Keratinocyte (primary cell): ENCODE measurements at regions not wholly inside any gene's neighbourhood (a gene's known extent, or its start where the extent isn't known, plus 50 kb on each side); places are given as distances from the start of the nearest gene placed in this dataset.
"Not testable (repeated sequence)": the region's sequence is repeated elsewhere in the genome, so short reads cannot be mapped to it uniquely, and the experiment has no call there.

ENCODE experiments used
- DNase-seq: peaks from one replicate; pipeline ENCODE4 v3.0.0-alpha.2; 2011; ENCODE audit warnings: low read depth, missing footprints, low spot score
- FAIRE-seq: peaks from 2 replicates; lab custom pipeline; 2011; peaks lifted over from hg19 to GRCh38; lab: Jason Lieb, UNC
- H2AFZ ChIP-seq: 2 replicates; pipeline ENCODE4 v1.6.0; 2012; ENCODE audit warnings: low read length, control low read depth, inconsistent platforms; ENCODE audit not compliant: control insufficient read depth
- H3K27ac ChIP-seq: 2 replicates; pipeline ENCODE4 v1.5.1; 2011; ENCODE audit warnings: low read length; ENCODE audit not compliant: control insufficient read depth, insufficient read depth
- H3K27me3 ChIP-seq: 3 replicates; pipeline ENCODE4 v1.6.0; 2011; ENCODE audit warnings: low read length; ENCODE audit not compliant: control insufficient read depth, insufficient read depth; ENCODE audit errors: extremely low read depth
- H3K36me3 ChIP-seq, 2 experiments: 2 replicates in 1 of 2; 3 replicates in 1 of 2; pipeline ENCODE4 v1.5.1; 2011; ENCODE audit warnings: low read length in 2 of 2, mild to moderate bottlenecking in 1 of 2; ENCODE audit not compliant: control insufficient read depth in 2 of 2, insufficient read depth in 2 of 2; ENCODE audit errors: extremely low read depth in 1 of 2
- H3K4me1 ChIP-seq: 3 replicates; pipeline ENCODE4 v1.5.1; 2011; ENCODE audit warnings: low read length; ENCODE audit not compliant: control insufficient read depth, insufficient read depth; ENCODE audit errors: extremely low read depth
- H3K4me2 ChIP-seq: 3 replicates; pipeline ENCODE4 v1.6.0; 2011; ENCODE audit warnings: low read depth, low read length; ENCODE audit not compliant: control insufficient read depth, insufficient read depth; ENCODE audit errors: extremely low read depth
- H3K4me3 ChIP-seq, 3 experiments: fragments of 200-600 bp in 1 of 3; sonication (generic) in 1 of 3; 2 replicates in 2 of 3; 3 replicates in 1 of 3; pipeline ENCODE4 v1.5.1; 2011 to 2016; ENCODE audit warnings: low read length in 3 of 3, mild to moderate bottlenecking in 3 of 3, control low read depth in 2 of 3, inconsistent platforms in 1 of 3, low read depth in 1 of 3, mixed read lengths in 1 of 3, mixed run types in 1 of 3, moderate library complexity in 1 of 3; ENCODE audit not compliant: control insufficient read depth in 2 of 3, insufficient read depth in 2 of 3; ENCODE audit errors: extremely low read depth in 1 of 3
- H3K79me2 ChIP-seq: 2 replicates; pipeline ENCODE4 v1.6.0; 2012; ENCODE audit warnings: low read length; ENCODE audit not compliant: control insufficient read depth, insufficient read depth
- H3K9ac ChIP-seq: 3 replicates; pipeline ENCODE4 v1.6.0; 2011; ENCODE audit warnings: low read length; ENCODE audit not compliant: control insufficient read depth, insufficient read depth; ENCODE audit errors: extremely low read depth
- H3K9me1 ChIP-seq: 3 replicates; pipeline ENCODE4 v1.6.0; 2011; ENCODE audit warnings: low read length; ENCODE audit not compliant: control insufficient read depth, insufficient read depth; ENCODE audit errors: extremely low read depth
- H3K9me3 ChIP-seq: 2 replicates; pipeline ENCODE4 v1.5.1; 2012; ENCODE audit warnings: low read depth, low read length; ENCODE audit not compliant: control insufficient read depth
- H4K20me1 ChIP-seq: 3 replicates; pipeline ENCODE4 v1.6.0; 2011; ENCODE audit warnings: low read length; ENCODE audit not compliant: control insufficient read depth, insufficient read depth; ENCODE audit errors: extremely low read depth
- EZH2 ChIP-seq: IDR thresholded peaks from one replicate; pipeline ENCODE4 v1.6.1; 2012; ENCODE audit warnings: inconsistent platforms, mild to moderate bottlenecking, low read length, moderate library complexity
- dilution Hi-C: fragments of 300-500 bp; cut with MboI; formaldehyde crosslinking; loops from one replicate; pipeline ENCODE4 v1.7.0; 2020; ENCODE audit warnings: low sequenced_read_pairs; ENCODE audit not compliant: extremely low pct_ligation_motif_present
- TF ChIP-seq, protein P1 (sequence below), 3 experiments: IDR thresholded peaks in 1 of 3; conservative IDR thresholded peaks in 1 of 3; optimal IDR thresholded peaks in 1 of 3; 2 replicates in 2 of 3; 3 replicates in 1 of 3; pipeline versions ENCODE3 to v1.5.1; 2011; ENCODE audit warnings: low read length in 3 of 3, mild to moderate bottlenecking in 3 of 3, moderate library complexity in 2 of 3, control low read depth in 1 of 3, inconsistent platforms in 1 of 3; ENCODE audit not compliant: insufficient read depth in 2 of 3; ENCODE audit errors: extremely low read depth in 1 of 3

GRCh38 chr5:34464829-34465228 lies 191.3 kb upstream of the RAI14 start:
- no peaks in the 10 kb centered on the region for H3K27me3 ChIP-seq
- FAIRE-seq (no peak), DNase-seq (no peak)
- no peak overlapping the region for H2AFZ ChIP-seq
- H3K9me3 ChIP-seq = no peaks in the 10 kb centered on the region
- no peaks in the 10 kb centered on the region for H3K36me3 ChIP-seq
- TF ChIP-seq, protein P1, sequence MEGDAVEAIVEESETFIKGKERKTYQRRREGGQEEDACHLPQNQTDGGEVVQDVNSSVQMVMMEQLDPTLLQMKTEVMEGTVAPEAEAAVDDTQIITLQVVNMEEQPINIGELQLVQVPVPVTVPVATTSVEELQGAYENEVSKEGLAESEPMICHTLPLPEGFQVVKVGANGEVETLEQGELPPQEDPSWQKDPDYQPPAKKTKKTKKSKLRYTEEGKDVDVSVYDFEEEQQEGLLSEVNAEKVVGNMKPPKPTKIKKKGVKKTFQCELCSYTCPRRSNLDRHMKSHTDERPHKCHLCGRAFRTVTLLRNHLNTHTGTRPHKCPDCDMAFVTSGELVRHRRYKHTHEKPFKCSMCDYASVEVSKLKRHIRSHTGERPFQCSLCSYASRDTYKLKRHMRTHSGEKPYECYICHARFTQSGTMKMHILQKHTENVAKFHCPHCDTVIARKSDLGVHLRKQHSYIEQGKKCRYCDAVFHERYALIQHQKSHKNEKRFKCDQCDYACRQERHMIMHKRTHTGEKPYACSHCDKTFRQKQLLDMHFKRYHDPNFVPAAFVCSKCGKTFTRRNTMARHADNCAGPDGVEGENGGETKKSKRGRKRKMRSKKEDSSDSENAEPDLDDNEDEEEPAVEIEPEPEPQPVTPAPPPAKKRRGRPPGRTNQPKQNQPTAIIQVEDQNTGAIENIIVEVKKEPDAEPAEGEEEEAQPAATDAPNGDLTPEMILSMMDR (optimal IDR thresholded peaks at IDR 0.05 in 1 of 3, IDR thresholded peaks at IDR 0.05 in 1 of 3, conservative IDR thresholded peaks at IDR 0.05 in 1 of 3; ENCODE audit: extremely low read depth in 1 of 3, insufficient read depth in 2 of 3, low read length in 3 of 3) = no peak
- TF ChIP-seq EZH2 = no peak
- no peak overlapping the region for H3K4me3 ChIP-seq
- no peak overlapping the region for H3K9ac ChIP-seq
- H3K79me2 ChIP-seq = no peaks in the 10 kb centered on the region
- H3K27ac ChIP-seq = no peak overlapping the region
- no peaks in the 10 kb centered on the region for H3K4me1 ChIP-seq
- no peaks in the 10 kb centered on the region for H4K20me1 ChIP-seq
- dilution Hi-C loops = no loop called here
- H3K9me1 ChIP-seq = no peaks in the 10 kb centered on the region
- no peak overlapping the region for H3K4me2 ChIP-seq

DNA sequence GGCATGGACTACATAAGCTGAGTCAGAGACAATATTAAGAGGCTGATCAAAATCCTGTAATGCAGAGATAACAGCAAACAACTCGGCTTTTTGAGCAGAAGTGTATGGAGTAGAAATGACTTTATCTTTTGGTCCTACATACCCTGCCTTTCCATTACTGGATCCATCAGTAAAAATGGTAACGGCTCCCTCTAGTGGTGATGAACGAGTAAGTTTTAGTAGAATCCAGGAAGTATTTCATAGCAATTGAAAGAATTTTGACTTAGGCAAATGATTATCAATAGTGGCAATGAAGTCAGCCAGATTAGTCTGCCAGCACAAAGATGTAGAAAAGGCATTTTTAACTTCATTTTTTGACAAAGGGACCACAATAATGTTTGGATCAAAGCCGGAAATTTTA lies 190.8 kb upstream of the RAI14 start:
- DNase-seq, H3K36me3 ChIP-seq, H3K27me3 ChIP-seq, H3K4me1 ChIP-seq, H3K4me2 ChIP-seq, H3K27ac ChIP-seq, H3K79me2 ChIP-seq, H3K4me3 ChIP-seq, H3K9me1 ChIP-seq, H4K20me1 ChIP-seq, H3K9me3 ChIP-seq, H2AFZ ChIP-seq, H3K9ac ChIP-seq, FAIRE-seq, dilution Hi-C loops: not testable (repeated sequence)

DNA sequence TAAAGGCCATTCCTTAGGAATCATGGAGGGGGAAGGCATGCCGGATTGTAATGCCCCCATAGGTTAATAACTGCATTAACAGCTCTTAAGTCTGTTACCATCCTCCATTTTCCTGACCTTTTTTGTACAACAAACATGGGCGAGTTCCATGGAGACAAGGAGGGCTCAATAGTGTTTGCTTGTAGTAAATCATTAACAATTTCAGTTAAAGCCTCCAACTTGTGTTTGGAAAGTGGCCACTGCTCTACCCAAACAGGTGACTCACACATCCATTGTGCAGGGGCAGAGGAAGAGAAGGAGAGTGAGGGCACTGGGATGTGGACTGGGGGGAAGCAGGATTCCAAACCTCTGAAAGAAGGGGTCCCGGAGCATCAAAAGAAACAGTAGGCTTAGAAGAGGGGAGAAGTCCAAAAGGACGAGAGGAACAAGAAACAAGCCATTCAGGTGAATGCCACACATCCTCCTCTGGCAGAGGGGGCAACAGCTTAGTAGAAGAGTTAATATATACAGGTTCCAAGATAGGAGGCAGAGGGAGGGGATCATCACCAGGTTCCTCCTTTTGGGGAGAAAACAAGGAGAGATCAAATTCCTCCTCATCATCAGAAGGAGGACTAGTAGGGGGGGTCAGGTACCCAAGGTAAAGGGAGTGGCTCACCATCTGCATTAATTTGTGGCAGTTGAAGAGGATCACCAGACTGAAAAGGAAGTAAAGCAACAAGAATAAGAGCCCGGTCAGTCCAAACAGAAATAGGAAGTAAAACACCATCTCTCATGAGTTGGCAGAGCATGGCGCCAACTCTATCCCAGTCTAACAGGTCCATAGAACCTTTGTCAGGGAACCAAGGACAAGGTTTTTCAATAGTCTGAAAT lies 189.4 kb upstream of the RAI14 start:
- DNase-seq, H4K20me1 ChIP-seq, H3K36me3 ChIP-seq, H3K9ac ChIP-seq, H3K9me3 ChIP-seq, H3K79me2 ChIP-seq, H3K27me3 ChIP-seq, H3K4me3 ChIP-seq, H3K27ac ChIP-seq, dilution Hi-C loops, H3K9me1 ChIP-seq, H3K4me2 ChIP-seq, FAIRE-seq, H3K4me1 ChIP-seq, H2AFZ ChIP-seq: not testable (repeated sequence)
